SIG-M5 treated with dmso at 0.1 percent for 504 hours (cell line): ENCODE measurements at regions not wholly inside any gene's neighbourhood (a gene's known extent, or its start where the extent isn't known, plus 50 kb on each side); places are given as distances from the start of the nearest gene placed in this dataset.
"Not testable (repeated sequence)": the region's sequence is repeated elsewhere in the genome, so short reads cannot be mapped to it uniquely, and the experiment has no call there.

Experiments used
- DNase-seq: peaks from one replicate; lab custom pipeline; 2025; ENCODE audit not compliant: unreplicated experiment; lab: John Stamatoyannopoulos, UW

- no peak for DNase-seq
These were observed 669.3 kb downstream of the PLA2G4A start for GRCh38 chr1:187498028-187498427.

- no peak for DNase-seq
These were observed 676.0 kb downstream of the PLA2G4A start for GRCh38 chr1:187504779-187505178.

- no peak for DNase-seq
These were observed 680.3 kb downstream of the PLA2G4A start for GRCh38 chr1:187509091-187509490.

GRCh38 chr1:187513190-187513589 is 684.4 kb downstream of the PLA2G4A start:
- DNase-seq = peak; percentile 72

- no peak for DNase-seq
These were observed 685.4 kb downstream of the PLA2G4A start for GRCh38 chr1:187514110-187514509.

GRCh38 chr1:187516874-187517273 is 688.1 kb downstream of the PLA2G4A start:
- no peak for DNase-seq

GRCh38 chr1:187517546-187517945 is 688.8 kb downstream of the PLA2G4A start:
- no peak for DNase-seq

GRCh38 chr1:187527346-187527745 is 698.6 kb downstream of the PLA2G4A start:
- DNase-seq = no peak

- DNase-seq = no peak
These were observed 709.2 kb downstream of the PLA2G4A start for GRCh38 chr1:187537936-187538335.

GRCh38 chr1:187549540-187549939 is 720.8 kb downstream of the PLA2G4A start:
- DNase-seq = no peak

- DNase-seq = no peak
These were observed 722.3 kb downstream of the PLA2G4A start for GRCh38 chr1:187551061-187551460.

- no peak for DNase-seq
These were observed 734.4 kb downstream of the PLA2G4A start for GRCh38 chr1:187563191-187563590.

- DNase-seq = no peak
These were observed 737.6 kb downstream of the PLA2G4A start for GRCh38 chr1:187566354-187566753.

GRCh38 chr1:187568067-187568466 is 739.3 kb downstream of the PLA2G4A start:
- no peak for DNase-seq

- no peak for DNase-seq
These were observed 741.4 kb downstream of the PLA2G4A start for GRCh38 chr1:187570166-187570565.

GRCh38 chr1:187577610-187578009 is 748.9 kb downstream of the PLA2G4A start:
- no peak for DNase-seq

- DNase-seq = no peak
These were observed 760.2 kb downstream of the PLA2G4A start for GRCh38 chr1:187588917-187589316.

- DNase-seq = peak; percentile 24
These were observed 777.0 kb downstream of the PLA2G4A start for GRCh38 chr1:187605736-187606135.

GRCh38 chr1:187615853-187616735 is 787.3 kb downstream of the PLA2G4A start:
- DNase-seq = not testable (repeated sequence)

- DNase-seq = not testable (repeated sequence)
These were observed 788.1 kb downstream of the PLA2G4A start for GRCh38 chr1:187616830-187617229.

GRCh38 chr1:187617776-187618175 is 789.0 kb downstream of the PLA2G4A start:
- DNase-seq = no peak

GRCh38 chr1:187619175-187619574 is 790.4 kb downstream of the PLA2G4A start:
- DNase-seq = no peak

- DNase-seq = peak; percentile 96
These were observed 793.2 kb downstream of the PLA2G4A start for GRCh38 chr1:187621951-187622350.
